HepG2 (cell line): ENCODE measurements at regions not wholly inside any gene's neighbourhood (a gene's known extent, or its start where the extent isn't known, plus 50 kb on each side); places are given as distances from the start of the nearest gene placed in this dataset.

ENCODE experiments used
- ATAC-seq: fragments of 200-7000 bp; cut with Tn5 transposase; 3 replicates; pipeline ENCODE4 v1.9.1; 2020; ENCODE audit warnings: mild to moderate bottlenecking, moderate library complexity
- BruUV-seq: library from RNA; stranded (reverse); fragments of 400-500 nt; replicated peaks from 2 replicates; lab custom pipeline; 2021; lab: Mats Ljungman, UMichigan
- CTCF ChIA-PET: fragments of 300-600 bp; formaldehyde crosslinking; extraction: SDS; loops from one replicate; lab custom pipeline; 2021; ENCODE audit warnings: low total read pairs, inconsistent platforms, low intra/inter-chr PET ratio; lab: Yijun Ruan, JAX
- POLR2A ChIA-PET: fragments of 350-600 bp; sonication (Branson Sonifier 250); formaldehyde crosslinking; loops from one replicate; lab custom pipeline; 2020; ENCODE audit warnings: antibody characterized with exemption, inconsistent platforms; lab: Yijun Ruan, JAX
- DNase-seq: peaks from one replicate; pipeline ENCODE4 v3.0.0-alpha.2; 2015; ENCODE audit warnings: low spot score
- FAIRE-seq: peaks from 3 replicates; lab custom pipeline; 2011; peaks lifted over from hg19 to GRCh38; lab: Jason Lieb, UNC
- H2AFZ ChIP-seq: one replicate; pipeline ENCODE4 v1.6.1; 2011; ENCODE audit warnings: low read length, inconsistent platforms
- H3K27ac ChIP-seq: fragments of 300-600 bp; 3 replicates; pipeline ENCODE4 v1.8.0; 2011; ENCODE audit warnings: mixed run types, mild to moderate bottlenecking, mixed read lengths, low read length, inconsistent platforms; ENCODE audit not compliant: insufficient read depth; ENCODE audit errors: extremely low read length
- H3K27me3 ChIP-seq, 2 experiments: fragments of 200-600 bp in 1 of 2; 2 replicates in 1 of 2; 3 replicates in 1 of 2; pipeline versions ENCODE4 v1.6.0 to v1.8.0; 2011; ENCODE audit warnings: low read length in 2 of 2, mild to moderate bottlenecking in 2 of 2, moderate library complexity in 2 of 2, inconsistent platforms in 1 of 2; ENCODE audit not compliant: insufficient read depth in 2 of 2, control insufficient read depth in 1 of 2
- H3K36me3 ChIP-seq, 2 experiments: fragments of 200-600 bp in 1 of 2; replicated peaks in 1 of 2; 2 replicates in 1 of 2; 3 replicates in 1 of 2; pipeline versions ENCODE4 v1.5.1 to v1.8.0; 2011; ENCODE audit warnings: low read length in 2 of 2, inconsistent platforms in 1 of 2; ENCODE audit not compliant: insufficient read depth in 2 of 2, control insufficient read depth in 1 of 2
- H3K4me1 ChIP-seq: 2 replicates; pipeline ENCODE4 v1.5.1; 2012; ENCODE audit warnings: low read length, inconsistent platforms; ENCODE audit not compliant: insufficient read depth
- H3K4me2 ChIP-seq: 2 replicates; pipeline ENCODE4 v1.6.0; 2011; ENCODE audit warnings: low read depth, low read length, inconsistent platforms
- H3K4me3 ChIP-seq, 3 experiments: fragments of 200-600 bp in 1 of 3; sonication (generic), shearing (Covaris generic) in 1 of 3; replicated peaks in 1 of 3; 2 replicates each; pipeline ENCODE4 v1.5.1; 2011 to 2016; ENCODE audit warnings: low read length in 3 of 3, inconsistent platforms in 2 of 3, low read depth in 2 of 3, mild to moderate bottlenecking in 2 of 3, control low read depth in 1 of 3, mixed read lengths in 1 of 3; ENCODE audit not compliant: insufficient read depth in 1 of 3
- H3K79me2 ChIP-seq: one replicate; pipeline ENCODE4 v1.6.1; 2011; ENCODE audit warnings: low read length, inconsistent platforms; ENCODE audit not compliant: insufficient read depth
- H3K9ac ChIP-seq: 2 replicates; pipeline ENCODE4 v1.6.0; 2011; ENCODE audit warnings: mild to moderate bottlenecking, low read depth, low read length, inconsistent platforms; ENCODE audit not compliant: insufficient read depth
- H3K9me3 ChIP-seq: 2 replicates; pipeline ENCODE4 v1.5.1; 2012; ENCODE audit warnings: mild to moderate bottlenecking, low read length
- H4K20me1 ChIP-seq: 2 replicates; pipeline ENCODE4 v1.6.0; 2011; ENCODE audit warnings: inconsistent platforms, mild to moderate bottlenecking, low read length, moderate library complexity; ENCODE audit not compliant: insufficient read depth
- DNMT3B ChIP-seq: conservative IDR thresholded peaks from 2 replicates; pipeline ENCODE4 v1.6.1; 2016; ENCODE audit warnings: missing biosample characterization, control low read depth
- GATAD1 ChIP-seq: IDR thresholded peaks from 2 replicates; pipeline ENCODE4 v1.6.1; 2016; ENCODE audit warnings: missing genetic modification reagents, missing compliant biosample characterization
- ISL2 ChIP-seq: sonication (generic); formaldehyde crosslinking; IDR thresholded peaks from 2 replicates; pipeline ENCODE4 v1.5.0; 2020; ENCODE audit warnings: missing genetic modification reagents
- NFKB2 ChIP-seq: sonication (generic); formaldehyde crosslinking; IDR thresholded peaks from 2 replicates; pipeline ENCODE4 v1.4.0; 2020; ENCODE audit warnings: missing genetic modification reagents, borderline replicate concordance
- ONECUT2 ChIP-seq: sonication (generic); formaldehyde crosslinking; IDR thresholded peaks from 2 replicates; pipeline ENCODE4 v1.4.0; 2020; ENCODE audit warnings: missing genetic modification reagents
- SAFB2 ChIP-seq: sonication (generic); formaldehyde crosslinking; IDR thresholded peaks from 2 replicates; pipeline ENCODE4 v1.5.1; 2020; ENCODE audit warnings: missing genetic modification reagents, low read depth, mild to moderate bottlenecking, borderline replicate concordance
- SRF ChIP-seq: IDR thresholded peaks from 2 replicates; pipeline ENCODE4 v1.6.1; 2011; ENCODE audit warnings: mild to moderate bottlenecking, low read depth, low read length, moderate library complexity
- TAF15 ChIP-seq: fragments of 200-400 bp; formaldehyde crosslinking; IDR thresholded peaks from one replicate; pipeline ENCODE4 v1.6.1; 2018; ENCODE audit warnings: mild to moderate bottlenecking, low read depth, low read length; ENCODE audit not compliant: poor library complexity, severe bottlenecking
- TRIM24 ChIP-seq: sonication (generic); formaldehyde crosslinking; IDR thresholded peaks from 2 replicates; pipeline ENCODE4 v1.8.0; 2022; ENCODE audit warnings: mild to moderate bottlenecking, missing genetic modification reagents
- ZFP41 ChIP-seq: sonication (generic); formaldehyde crosslinking; IDR thresholded peaks from 2 replicates; pipeline ENCODE4 v1.4.0; 2020; ENCODE audit warnings: mild to moderate bottlenecking, missing genetic modification reagents, borderline replicate concordance
- ZNF546 ChIP-seq: sonication (generic); formaldehyde crosslinking; conservative IDR thresholded peaks from 2 replicates; pipeline ENCODE4 v1.8.1; 2023; ENCODE audit warnings: mild to moderate bottlenecking, missing genetic modification reagents
- WGBS: methylation state at CpG from one replicate; pipeline ENCODE4 v1.1.6; 2017; ENCODE audit warnings: low lambda C conversion rate; 5-methylcytosine and 5-hydroxymethylcytosine counted together
- in situ Hi-C: cut with HindIII; loops from 2 replicates; pipeline ENCODE4 v1.10.0; 2017; ENCODE audit warnings: low pct_unique_long_range_greater_than_20kb; ENCODE audit not compliant: extremely low pct_ligation_motif_present
- intact Hi-C: fragments of 100-400 bp; cut with micrococcal nuclease; formaldehyde crosslinking; loops from one replicate; pipeline ENCODE4 v1.10.0; 2022; ENCODE audit not compliant: unreplicated experiment
- TF ChIP-seq, protein P1 (sequence below): fragments of 450-650 bp; IDR thresholded peaks from 2 replicates; pipeline ENCODE4 v1.6.1; 2017; ENCODE audit warnings: mild to moderate bottlenecking
- TF ChIP-seq, protein P2 (sequence below): IDR thresholded peaks from 2 replicates; pipeline ENCODE4 v1.6.1; 2016; ENCODE audit warnings: mild to moderate bottlenecking
- TF ChIP-seq, protein P3 (sequence below), 2 experiments: sonication (generic) in 1 of 2; formaldehyde crosslinking in 1 of 2; IDR thresholded peaks; 2 replicates each; pipeline versions ENCODE4 v1.4.0 to v1.6.1; 2018 to 2020; ENCODE audit warnings: missing genetic modification reagents in 2 of 2, borderline replicate concordance in 1 of 2, low read depth in 1 of 2, mild to moderate bottlenecking in 1 of 2, missing biosample characterization in 1 of 2
- TF ChIP-seq, protein P4 (sequence below): sonication (generic); formaldehyde crosslinking; IDR thresholded peaks from 2 replicates; pipeline ENCODE4 v1.4.0; 2020; ENCODE audit warnings: mild to moderate bottlenecking, missing genetic modification reagents
- TF ChIP-seq, protein P5 (sequence below): sonication (generic); formaldehyde crosslinking; conservative IDR thresholded peaks from 2 replicates; pipeline ENCODE4 v1.4.0; 2020; ENCODE audit warnings: missing genetic modification reagents

DNA sequence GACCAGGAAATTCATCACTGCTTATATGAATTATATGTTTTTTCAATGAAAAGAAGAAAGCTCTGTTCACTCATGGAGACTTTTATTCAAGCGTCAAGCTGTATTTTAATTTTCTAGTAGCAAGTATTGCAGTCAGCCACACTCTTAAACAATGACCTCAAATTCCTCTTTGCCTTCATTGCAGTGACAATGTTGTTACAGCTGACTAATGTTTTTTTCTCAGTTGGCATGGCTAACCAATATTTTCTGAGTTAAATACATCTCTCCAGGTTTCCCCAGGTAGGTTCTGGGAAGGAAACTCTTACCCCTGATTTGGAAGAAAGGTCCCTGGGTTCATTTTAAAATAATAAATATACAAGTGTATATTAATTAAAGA, 241.5 kb downstream of the WDR11 start:
- intact Hi-C loops = no loop called here
- no TSS peak for BruUV-seq
- FAIRE-seq (no peak), DNase-seq (no peak), ATAC-seq (no peak)
- Histone ChIP-seq H3K4me1 (peaks cover 14% of the 10 kb centered on the region), H3K4me3 (no peak overlapping the region), H3K9me3 (no peaks in the 10 kb centered on the region), H3K36me3 (no peaks in the 10 kb centered on the region), H4K20me1 (no peaks in the 10 kb centered on the region), H2AFZ (no peak overlapping the region), H3K79me2 (no peaks in the 10 kb centered on the region), H3K27ac (no peak overlapping the region), H3K27me3 (no peaks in the 10 kb centered on the region), H3K4me2 (no peak overlapping the region), H3K9ac (no peak overlapping the region)
- in situ Hi-C loops = no loop called here
- WGBS = 87% methylated on average over 1 of the region's 1 CpG
- CTCF ChIA-PET = no interaction called here
- POLR2A ChIA-PET = no interaction called here
- TF ChIP-seq, protein P1, sequence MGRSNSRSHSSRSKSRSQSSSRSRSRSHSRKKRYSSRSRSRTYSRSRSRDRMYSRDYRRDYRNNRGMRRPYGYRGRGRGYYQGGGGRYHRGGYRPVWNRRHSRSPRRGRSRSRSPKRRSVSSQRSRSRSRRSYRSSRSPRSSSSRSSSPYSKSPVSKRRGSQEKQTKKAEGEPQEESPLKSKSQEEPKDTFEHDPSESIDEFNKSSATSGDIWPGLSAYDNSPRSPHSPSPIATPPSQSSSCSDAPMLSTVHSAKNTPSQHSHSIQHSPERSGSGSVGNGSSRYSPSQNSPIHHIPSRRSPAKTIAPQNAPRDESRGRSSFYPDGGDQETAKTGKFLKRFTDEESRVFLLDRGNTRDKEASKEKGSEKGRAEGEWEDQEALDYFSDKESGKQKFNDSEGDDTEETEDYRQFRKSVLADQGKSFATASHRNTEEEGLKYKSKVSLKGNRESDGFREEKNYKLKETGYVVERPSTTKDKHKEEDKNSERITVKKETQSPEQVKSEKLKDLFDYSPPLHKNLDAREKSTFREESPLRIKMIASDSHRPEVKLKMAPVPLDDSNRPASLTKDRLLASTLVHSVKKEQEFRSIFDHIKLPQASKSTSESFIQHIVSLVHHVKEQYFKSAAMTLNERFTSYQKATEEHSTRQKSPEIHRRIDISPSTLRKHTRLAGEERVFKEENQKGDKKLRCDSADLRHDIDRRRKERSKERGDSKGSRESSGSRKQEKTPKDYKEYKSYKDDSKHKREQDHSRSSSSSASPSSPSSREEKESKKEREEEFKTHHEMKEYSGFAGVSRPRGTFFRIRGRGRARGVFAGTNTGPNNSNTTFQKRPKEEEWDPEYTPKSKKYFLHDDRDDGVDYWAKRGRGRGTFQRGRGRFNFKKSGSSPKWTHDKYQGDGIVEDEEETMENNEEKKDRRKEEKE = no peak
- TF ChIP-seq DNMT3B (no peak), GATAD1 (CRISPR knock-in tag) (no peak), TAF15 (no peak), NFKB2 (CRISPR knock-in tag) (no peak), SRF (no peak), SAFB2 (CRISPR knock-in tag) (no peak), ZNF546 (no peak), ZFP41 (no peak), ONECUT2 (CRISPR knock-in tag) (no peak), ISL2 (CRISPR knock-in tag) (no peak), TRIM24 (no peak)
- TF ChIP-seq, protein P2, sequence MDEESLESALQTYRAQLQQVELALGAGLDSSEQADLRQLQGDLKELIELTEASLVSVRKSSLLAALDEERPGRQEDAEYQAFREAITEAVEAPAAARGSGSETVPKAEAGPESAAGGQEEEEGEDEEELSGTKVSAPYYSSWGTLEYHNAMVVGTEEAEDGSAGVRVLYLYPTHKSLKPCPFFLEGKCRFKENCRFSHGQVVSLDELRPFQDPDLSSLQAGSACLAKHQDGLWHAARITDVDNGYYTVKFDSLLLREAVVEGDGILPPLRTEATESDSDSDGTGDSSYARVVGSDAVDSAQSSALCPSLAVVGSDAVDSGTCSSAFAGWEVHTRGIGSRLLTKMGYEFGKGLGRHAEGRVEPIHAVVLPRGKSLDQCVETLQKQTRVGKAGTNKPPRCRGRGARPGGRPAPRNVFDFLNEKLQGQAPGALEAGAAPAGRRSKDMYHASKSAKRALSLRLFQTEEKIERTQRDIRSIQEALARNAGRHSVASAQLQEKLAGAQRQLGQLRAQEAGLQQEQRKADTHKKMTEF (CRISPR knock-in tag) = no peak
- TF ChIP-seq, protein P3, sequence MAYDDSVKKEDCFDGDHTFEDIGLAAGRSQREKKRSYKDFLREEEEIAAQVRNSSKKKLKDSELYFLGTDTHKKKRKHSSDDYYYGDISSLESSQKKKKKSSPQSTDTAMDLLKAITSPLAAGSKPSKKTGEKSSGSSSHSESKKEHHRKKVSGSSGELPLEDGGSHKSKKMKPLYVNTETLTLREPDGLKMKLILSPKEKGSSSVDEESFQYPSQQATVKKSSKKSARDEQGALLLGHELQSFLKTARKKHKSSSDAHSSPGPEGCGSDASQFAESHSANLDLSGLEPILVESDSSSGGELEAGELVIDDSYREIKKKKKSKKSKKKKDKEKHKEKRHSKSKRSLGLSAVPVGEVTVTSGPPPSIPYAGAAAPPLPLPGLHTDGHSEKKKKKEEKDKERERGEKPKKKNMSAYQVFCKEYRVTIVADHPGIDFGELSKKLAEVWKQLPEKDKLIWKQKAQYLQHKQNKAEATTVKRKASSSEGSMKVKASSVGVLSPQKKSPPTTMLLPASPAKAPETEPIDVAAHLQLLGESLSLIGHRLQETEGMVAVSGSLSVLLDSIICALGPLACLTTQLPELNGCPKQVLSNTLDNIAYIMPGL (CRISPR knock-in tag; IDR thresholded peaks at IDR 0.05; ENCODE audit: borderline replicate concordance in 1 of 2, low read depth in 1 of 2) = no peak
- TF ChIP-seq, protein P4, sequence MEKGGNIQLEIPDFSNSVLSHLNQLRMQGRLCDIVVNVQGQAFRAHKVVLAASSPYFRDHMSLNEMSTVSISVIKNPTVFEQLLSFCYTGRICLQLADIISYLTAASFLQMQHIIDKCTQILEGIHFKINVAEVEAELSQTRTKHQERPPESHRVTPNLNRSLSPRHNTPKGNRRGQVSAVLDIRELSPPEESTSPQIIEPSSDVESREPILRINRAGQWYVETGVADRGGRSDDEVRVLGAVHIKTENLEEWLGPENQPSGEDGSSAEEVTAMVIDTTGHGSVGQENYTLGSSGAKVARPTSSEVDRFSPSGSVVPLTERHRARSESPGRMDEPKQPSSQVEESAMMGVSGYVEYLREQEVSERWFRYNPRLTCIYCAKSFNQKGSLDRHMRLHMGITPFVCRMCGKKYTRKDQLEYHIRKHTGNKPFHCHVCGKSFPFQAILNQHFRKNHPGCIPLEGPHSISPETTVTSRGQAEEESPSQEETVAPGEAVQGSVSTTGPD (CRISPR knock-in tag) = no peak
- TF ChIP-seq, protein P5, sequence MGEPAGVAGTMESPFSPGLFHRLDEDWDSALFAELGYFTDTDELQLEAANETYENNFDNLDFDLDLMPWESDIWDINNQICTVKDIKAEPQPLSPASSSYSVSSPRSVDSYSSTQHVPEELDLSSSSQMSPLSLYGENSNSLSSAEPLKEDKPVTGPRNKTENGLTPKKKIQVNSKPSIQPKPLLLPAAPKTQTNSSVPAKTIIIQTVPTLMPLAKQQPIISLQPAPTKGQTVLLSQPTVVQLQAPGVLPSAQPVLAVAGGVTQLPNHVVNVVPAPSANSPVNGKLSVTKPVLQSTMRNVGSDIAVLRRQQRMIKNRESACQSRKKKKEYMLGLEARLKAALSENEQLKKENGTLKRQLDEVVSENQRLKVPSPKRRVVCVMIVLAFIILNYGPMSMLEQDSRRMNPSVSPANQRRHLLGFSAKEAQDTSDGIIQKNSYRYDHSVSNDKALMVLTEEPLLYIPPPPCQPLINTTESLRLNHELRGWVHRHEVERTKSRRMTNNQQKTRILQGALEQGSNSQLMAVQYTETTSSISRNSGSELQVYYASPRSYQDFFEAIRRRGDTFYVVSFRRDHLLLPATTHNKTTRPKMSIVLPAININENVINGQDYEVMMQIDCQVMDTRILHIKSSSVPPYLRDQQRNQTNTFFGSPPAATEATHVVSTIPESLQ = no peak
